ENCODE measurements at regions not wholly inside any gene's neighbourhood (a gene's known extent, or its start where the extent isn't known, plus 50 kb on each side); places are given as distances from the start of the nearest gene placed in this dataset.

DNA sequence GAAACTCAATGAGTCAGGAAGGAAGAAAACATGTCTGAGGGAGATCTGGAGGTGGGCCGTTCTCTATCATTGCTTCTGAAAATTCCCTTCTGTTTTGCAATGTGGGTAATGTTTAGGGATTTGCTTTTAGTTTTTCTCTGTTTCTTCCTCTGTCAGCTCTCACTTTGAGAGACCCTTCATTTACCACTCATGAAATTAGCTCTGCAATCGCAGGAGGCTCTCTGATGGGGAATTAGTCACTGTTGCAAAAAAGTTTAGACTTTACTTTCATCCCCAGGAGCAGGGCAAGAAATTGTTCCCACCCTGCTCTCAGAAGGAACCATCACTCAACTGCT, 80.0 kb upstream of the MAP4K3 start:
- Histone ChIP-seq H3K36me3 (ENCODE audit: insufficient read depth, low read length) (no peaks in the 10 kb centered on the region), H3K9me3 (ENCODE audit: low read depth, low read length) (no peaks in the 10 kb centered on the region), H3K27ac (no peak overlapping the region), H3K4me3 (no peak overlapping the region), H3K9ac (ENCODE audit: insufficient read length) (no peak overlapping the region)
- no peak for DNase-seq (ENCODE audit: low read depth, low spot score)
- TF ChIP-seq POLR2AphosphoS5 (IDR thresholded peaks at IDR 0.05; ENCODE audit: borderline replicate concordance, low read depth, low read length) = no peak
- TF ChIP-seq EZH2 (IDR thresholded peaks at IDR 0.05) = no peak
- TF ChIP-seq FOXP2 (optimal IDR thresholded peaks at IDR 0.05; ENCODE audit: control extremely low read depth, extremely low read length, insufficient read depth) = no peak

DNA sequence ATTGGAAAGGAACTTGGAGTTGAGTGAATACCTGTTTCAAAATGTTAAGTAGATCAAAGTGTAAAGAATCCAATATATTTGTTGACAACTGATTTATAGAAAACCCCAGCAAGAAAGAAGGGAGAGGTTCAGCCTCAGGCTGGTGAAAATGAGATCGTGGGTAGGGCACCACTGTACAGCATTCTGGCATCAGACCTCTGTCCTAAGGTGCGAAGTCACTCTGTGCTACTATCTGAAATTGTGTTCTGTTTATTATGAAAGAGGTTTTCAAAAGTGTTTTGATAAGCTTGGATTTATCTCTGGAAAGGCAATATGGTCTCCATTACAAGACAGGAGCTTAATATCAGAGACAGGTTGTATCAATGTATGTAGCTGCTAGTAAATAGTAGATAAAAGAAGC, 80.5 kb upstream of the MAP4K3 start:
- TF ChIP-seq EZH2 (IDR thresholded peaks at IDR 0.05) = no peak
- no peak for TF ChIP-seq POLR2AphosphoS5 (IDR thresholded peaks at IDR 0.05; ENCODE audit: borderline replicate concordance, low read depth, low read length)
- TF ChIP-seq FOXP2 (optimal IDR thresholded peaks at IDR 0.05; ENCODE audit: control extremely low read depth, extremely low read length, insufficient read depth) = no peak
- Histone ChIP-seq H3K4me3 (no peak overlapping the region), H3K36me3 (ENCODE audit: insufficient read depth, low read length) (no peaks in the 10 kb centered on the region), H3K27ac (no peak overlapping the region), H3K9ac (ENCODE audit: insufficient read length) (no peak overlapping the region), H3K9me3 (ENCODE audit: low read depth, low read length) (no peaks in the 10 kb centered on the region)
- DNase-seq (ENCODE audit: low read depth, low spot score) = no peak

DNA sequence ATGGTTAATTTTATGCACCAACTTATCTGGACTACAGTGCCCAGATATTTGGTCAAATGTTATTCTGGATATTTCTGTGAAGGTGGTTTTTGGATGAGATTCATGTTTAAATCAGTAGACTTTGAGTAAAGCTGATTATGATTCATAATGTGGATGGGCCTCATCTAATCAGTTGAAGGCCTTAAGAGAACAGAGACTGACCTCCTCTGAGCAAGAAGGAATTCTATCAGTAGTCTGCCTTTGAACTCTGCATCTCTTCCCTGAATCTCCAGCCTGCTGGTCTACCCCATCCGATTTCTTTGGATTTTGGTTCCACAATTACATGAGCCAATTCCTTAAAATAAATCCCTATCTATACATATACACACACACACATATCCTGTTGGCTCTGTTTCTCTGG, 82.8 kb upstream of the MAP4K3 start:
- TF ChIP-seq FOXP2 (optimal IDR thresholded peaks at IDR 0.05; ENCODE audit: control extremely low read depth, extremely low read length, insufficient read depth) = no peak
- no peak for TF ChIP-seq EZH2 (IDR thresholded peaks at IDR 0.05)
- no peak for TF ChIP-seq POLR2AphosphoS5 (IDR thresholded peaks at IDR 0.05; ENCODE audit: borderline replicate concordance, low read depth, low read length)
- Histone ChIP-seq H3K9me3 (ENCODE audit: low read depth, low read length) (no peaks in the 10 kb centered on the region), H3K27ac (no peak overlapping the region), H3K9ac (ENCODE audit: insufficient read length) (no peak overlapping the region), H3K36me3 (ENCODE audit: insufficient read depth, low read length) (no peaks in the 10 kb centered on the region), H3K4me3 (no peak overlapping the region)
- no peak for DNase-seq (ENCODE audit: low read depth, low spot score)

DNA sequence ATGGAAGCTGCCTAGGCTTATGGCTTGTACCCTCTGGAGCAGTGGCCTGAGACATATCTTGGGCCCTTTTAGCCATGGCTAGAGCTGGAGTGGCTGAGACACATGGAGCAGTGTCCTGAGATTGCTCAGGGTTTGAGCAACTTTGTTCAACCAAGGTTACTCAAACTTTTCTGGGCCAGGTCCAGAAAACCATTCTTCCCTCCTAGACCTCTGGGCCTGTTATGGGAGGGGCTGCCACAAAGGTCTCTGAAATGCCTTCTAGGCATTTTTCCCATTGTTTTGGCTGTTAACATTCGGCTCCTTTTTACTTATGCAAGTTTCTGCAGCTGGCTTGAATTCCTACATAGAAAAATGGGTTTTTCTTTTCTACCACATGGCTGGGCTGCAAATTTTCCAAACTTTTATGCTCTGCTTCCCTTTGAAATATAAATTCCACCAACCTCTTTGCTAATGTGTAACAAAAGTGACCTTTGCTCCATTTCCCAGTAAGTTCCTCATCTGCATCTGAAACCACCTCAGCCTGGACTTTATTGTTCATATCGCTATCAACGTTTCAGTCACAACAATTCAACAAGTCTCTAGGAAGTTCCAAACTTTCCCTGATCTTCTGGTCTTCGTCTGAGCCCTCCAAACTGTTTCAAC, 84.9 kb upstream of the MAP4K3 start:
- Histone ChIP-seq H3K9me3 (ENCODE audit: low read depth, low read length) (no peaks in the 10 kb centered on the region), H3K4me3 (no peak overlapping the region), H3K36me3 (ENCODE audit: insufficient read depth, low read length) (no peaks in the 10 kb centered on the region), H3K9ac (ENCODE audit: insufficient read length) (no peak overlapping the region), H3K27ac (no peak overlapping the region)
- no peak for DNase-seq (ENCODE audit: low read depth, low spot score)
- TF ChIP-seq FOXP2 (optimal IDR thresholded peaks at IDR 0.05; ENCODE audit: control extremely low read depth, extremely low read length, insufficient read depth) (no peak), EZH2 (IDR thresholded peaks at IDR 0.05) (no peak), POLR2AphosphoS5 (IDR thresholded peaks at IDR 0.05; ENCODE audit: borderline replicate concordance, low read depth, low read length) (no peak)

DNA sequence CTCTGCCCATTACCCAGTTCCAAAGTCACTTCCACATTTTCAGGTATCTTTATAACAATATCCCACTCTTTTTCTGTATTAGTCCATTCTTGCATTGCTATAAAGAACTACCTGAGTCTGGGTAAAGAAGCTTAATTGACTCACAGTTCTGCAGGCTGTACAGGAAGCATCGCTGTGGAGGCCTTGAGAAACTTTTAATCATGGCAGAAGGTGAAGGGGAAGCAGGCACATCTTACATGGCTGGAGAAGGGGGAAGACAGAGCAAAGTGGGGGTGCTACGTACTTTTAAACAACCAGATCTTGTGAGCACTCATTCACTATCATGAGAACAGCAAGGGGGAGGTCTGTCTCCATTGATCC, 85.4 kb upstream of the MAP4K3 start:
- H3K9me3 ChIP-seq (ENCODE audit: low read depth, low read length) = no peaks in the 10 kb centered on the region
- TF ChIP-seq FOXP2 (optimal IDR thresholded peaks at IDR 0.05; ENCODE audit: control extremely low read depth, extremely low read length, insufficient read depth) (no peak), POLR2AphosphoS5 (IDR thresholded peaks at IDR 0.05; ENCODE audit: borderline replicate concordance, low read depth, low read length) (no peak), EZH2 (IDR thresholded peaks at IDR 0.05) (no peak)
- no peaks in the 10 kb centered on the region for H3K36me3 ChIP-seq (ENCODE audit: insufficient read depth, low read length)
- H3K9ac ChIP-seq (ENCODE audit: insufficient read length) = no peak overlapping the region
- H3K4me3 ChIP-seq = no peak overlapping the region
- no peak for DNase-seq (ENCODE audit: low read depth, low spot score)
- no peak overlapping the region for H3K27ac ChIP-seq

DNA sequence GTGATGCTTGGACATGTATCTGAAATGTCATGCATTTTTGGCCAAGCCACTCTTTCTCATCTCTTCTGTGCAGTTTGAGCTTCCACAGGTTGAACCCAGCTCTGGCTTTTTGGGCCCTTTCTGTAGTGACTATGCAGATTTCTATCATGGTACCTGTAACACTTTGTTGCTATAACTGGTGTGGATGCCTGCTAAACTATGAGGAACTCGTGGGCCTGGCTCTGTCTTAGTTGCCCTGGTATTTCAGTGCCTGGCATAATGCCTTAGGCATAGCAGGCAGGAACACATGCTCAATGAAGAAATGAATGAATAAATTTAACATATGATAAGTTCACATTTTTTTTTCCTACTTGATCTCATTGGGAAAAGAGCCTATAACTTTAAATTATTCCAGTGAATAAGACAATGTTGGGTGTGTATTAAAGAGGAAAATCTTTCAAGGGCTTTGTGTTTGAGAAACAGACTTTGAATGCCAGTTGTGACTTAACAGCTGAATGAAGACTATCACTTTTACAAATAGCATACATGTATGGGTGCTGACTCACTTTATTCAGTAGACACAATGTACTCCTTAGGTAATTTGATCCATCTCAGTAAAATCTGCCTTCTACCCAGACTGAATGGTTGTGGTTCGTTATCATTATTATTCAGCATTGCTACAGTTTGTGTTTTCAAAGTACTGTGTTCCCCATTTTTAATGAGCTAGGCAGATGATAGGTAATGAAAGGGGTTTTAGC, 86.4 kb upstream of the MAP4K3 start:
- no peak for TF ChIP-seq FOXP2 (optimal IDR thresholded peaks at IDR 0.05; ENCODE audit: control extremely low read depth, extremely low read length, insufficient read depth)
- TF ChIP-seq EZH2 (IDR thresholded peaks at IDR 0.05) = no peak
- TF ChIP-seq POLR2AphosphoS5 (IDR thresholded peaks at IDR 0.05; ENCODE audit: borderline replicate concordance, low read depth, low read length) = no peak
- no peak for DNase-seq (ENCODE audit: low read depth, low spot score)
- H3K9me3 ChIP-seq (ENCODE audit: low read depth, low read length) = no peaks in the 10 kb centered on the region
- H3K27ac ChIP-seq = no peak overlapping the region
- no peak overlapping the region for H3K9ac ChIP-seq (ENCODE audit: insufficient read length)
- no peak overlapping the region for H3K4me3 ChIP-seq
- H3K36me3 ChIP-seq (ENCODE audit: insufficient read depth, low read length) = no peaks in the 10 kb centered on the region

DNA sequence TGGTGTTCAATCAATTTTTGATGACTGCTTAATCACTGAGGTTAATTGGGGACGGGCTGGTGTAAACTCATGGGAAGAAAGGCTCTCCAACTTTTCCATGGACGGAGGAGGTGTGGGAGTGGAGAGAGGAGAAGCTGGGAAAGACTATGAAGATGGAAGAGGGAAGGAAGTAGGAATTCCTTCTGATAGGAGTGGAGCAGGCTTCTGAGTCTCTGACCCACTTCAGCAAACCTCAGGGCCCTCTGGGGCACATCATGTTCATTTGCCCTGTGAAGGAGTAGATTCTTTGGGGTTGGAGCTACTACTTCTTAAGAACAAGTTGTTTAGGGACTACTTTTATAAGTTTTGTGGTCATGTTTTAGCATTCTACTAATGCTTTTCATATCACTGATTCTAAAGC, 87.0 kb upstream of the MAP4K3 start:
- Histone ChIP-seq H3K36me3 (ENCODE audit: insufficient read depth, low read length) (no peaks in the 10 kb centered on the region), H3K9me3 (ENCODE audit: low read depth, low read length) (no peaks in the 10 kb centered on the region), H3K4me3 (no peak overlapping the region), H3K9ac (ENCODE audit: insufficient read length) (no peak overlapping the region), H3K27ac (no peak overlapping the region)
- no peak for TF ChIP-seq EZH2 (IDR thresholded peaks at IDR 0.05)
- TF ChIP-seq FOXP2 (optimal IDR thresholded peaks at IDR 0.05; ENCODE audit: control extremely low read depth, extremely low read length, insufficient read depth) = no peak
- no peak for TF ChIP-seq POLR2AphosphoS5 (IDR thresholded peaks at IDR 0.05; ENCODE audit: borderline replicate concordance, low read depth, low read length)
- no peak for DNase-seq (ENCODE audit: low read depth, low spot score)

DNA sequence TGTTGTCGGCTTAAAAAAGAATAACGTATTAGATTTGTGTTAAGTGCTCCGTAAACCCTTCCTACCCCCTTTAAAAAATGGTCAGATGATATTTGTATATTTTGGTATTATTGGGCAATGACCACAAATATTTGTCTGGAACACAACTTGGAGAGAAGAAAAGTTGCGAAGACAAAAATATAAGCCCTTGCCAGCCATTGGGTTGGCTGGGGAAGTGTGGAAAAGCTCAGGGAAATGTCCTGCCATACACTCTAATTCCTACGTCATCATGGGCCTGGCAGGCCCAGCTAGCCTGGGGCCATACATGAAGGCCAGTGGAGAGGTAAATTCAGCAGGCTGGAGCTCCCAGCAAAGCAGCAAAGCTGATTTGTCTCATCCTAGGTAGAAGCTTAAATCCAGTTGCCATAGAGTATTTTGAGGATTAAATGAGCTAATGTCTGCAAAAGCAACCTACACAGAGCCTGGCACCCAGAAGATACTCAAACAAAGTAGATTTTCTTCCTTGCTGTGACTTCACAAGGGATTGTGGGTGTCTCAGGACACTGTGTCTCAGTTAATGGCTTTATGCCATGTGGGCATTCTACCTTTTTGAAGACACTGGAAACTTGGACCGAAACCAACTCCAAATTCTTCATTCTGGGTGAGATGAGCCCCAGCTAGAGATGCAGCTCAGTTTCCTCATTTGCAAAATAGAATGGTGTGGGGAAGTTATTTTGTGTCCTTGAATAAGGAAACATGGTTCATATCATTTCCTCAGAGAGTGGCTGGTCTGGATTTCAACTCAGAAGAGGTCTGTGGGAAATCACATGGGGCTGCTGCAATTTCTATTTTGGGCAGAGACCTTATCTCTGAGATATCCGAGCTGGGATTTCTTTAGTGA, 87.9 kb upstream of the MAP4K3 start:
- Histone ChIP-seq H3K9me3 (ENCODE audit: low read depth, low read length) (no peaks in the 10 kb centered on the region), H3K9ac (ENCODE audit: insufficient read length) (no peak overlapping the region), H3K27ac (no peak overlapping the region), H3K4me3 (no peak overlapping the region), H3K36me3 (ENCODE audit: insufficient read depth, low read length) (no peaks in the 10 kb centered on the region)
- DNase-seq (ENCODE audit: low read depth, low spot score) = no peak
- no peak for TF ChIP-seq POLR2AphosphoS5 (IDR thresholded peaks at IDR 0.05; ENCODE audit: borderline replicate concordance, low read depth, low read length)
- no peak for TF ChIP-seq EZH2 (IDR thresholded peaks at IDR 0.05)
- no peak for TF ChIP-seq FOXP2 (optimal IDR thresholded peaks at IDR 0.05; ENCODE audit: control extremely low read depth, extremely low read length, insufficient read depth)
